NCI-H526 (cell line): ENCODE measurements at regions not wholly inside any gene's neighbourhood (a gene's known extent, or its start where the extent isn't known, plus 50 kb on each side); places are given as distances from the start of the nearest gene placed in this dataset.

ENCODE experiments used
- DNase-seq, 2 experiments: peaks; one replicate each; lab custom pipeline; 2025; lab: John Stamatoyannopoulos, UW

- peak; percentile 8 to 61 for DNase-seq
Measured at GRCh38 chr11:88231894-88232482, 56.7 kb upstream of the RAB38 start.

- DNase-seq = no peak
Measured at GRCh38 chr11:88229303-88229702, 54.1 kb upstream of the RAB38 start.
